ENCODE measurements at regions not wholly inside any gene's neighbourhood (a gene's known extent, or its start where the extent isn't known, plus 50 kb on each side); places are given as distances from the start of the nearest gene placed in this dataset.

DNA sequence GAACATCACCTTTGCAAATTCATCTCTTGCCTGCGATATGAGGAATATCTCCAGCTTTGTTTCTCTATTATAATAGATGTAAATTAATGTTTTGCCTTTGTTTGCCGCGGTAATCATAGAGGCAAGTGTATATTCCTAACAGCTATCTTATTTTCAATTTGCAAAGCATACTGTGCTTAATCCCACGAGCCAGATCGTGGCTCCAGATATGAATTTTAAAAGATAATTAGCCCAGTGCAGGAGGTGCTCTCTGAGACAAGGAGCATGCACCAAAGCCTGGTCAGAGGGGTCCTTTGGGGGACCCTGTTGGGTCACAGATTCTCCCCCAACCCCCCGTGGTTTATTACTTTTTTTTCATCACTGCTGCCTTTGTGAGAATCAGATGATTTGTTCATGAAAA lies 1087.5 kb downstream of the BCL11B start:
- H3K9me2 ChIP-seq (ENCODE audit: insufficient read depth, low read length) = no peaks in the 10 kb centered on the region
- TF ChIP-seq EZH2 (IDR thresholded peaks at IDR 0.05; ENCODE audit: borderline replicate concordance, insufficient read depth, low read length, poor library complexity, severe bottlenecking) (no peak), EP300 (conservative IDR thresholded peaks at IDR 0.05; ENCODE audit: poor library complexity, severe bottlenecking) (no peak), TAF1 (IDR thresholded peaks at IDR 0.05; ENCODE audit: low read depth) (no peak)
- TF ChIP-seq, protein P1, sequence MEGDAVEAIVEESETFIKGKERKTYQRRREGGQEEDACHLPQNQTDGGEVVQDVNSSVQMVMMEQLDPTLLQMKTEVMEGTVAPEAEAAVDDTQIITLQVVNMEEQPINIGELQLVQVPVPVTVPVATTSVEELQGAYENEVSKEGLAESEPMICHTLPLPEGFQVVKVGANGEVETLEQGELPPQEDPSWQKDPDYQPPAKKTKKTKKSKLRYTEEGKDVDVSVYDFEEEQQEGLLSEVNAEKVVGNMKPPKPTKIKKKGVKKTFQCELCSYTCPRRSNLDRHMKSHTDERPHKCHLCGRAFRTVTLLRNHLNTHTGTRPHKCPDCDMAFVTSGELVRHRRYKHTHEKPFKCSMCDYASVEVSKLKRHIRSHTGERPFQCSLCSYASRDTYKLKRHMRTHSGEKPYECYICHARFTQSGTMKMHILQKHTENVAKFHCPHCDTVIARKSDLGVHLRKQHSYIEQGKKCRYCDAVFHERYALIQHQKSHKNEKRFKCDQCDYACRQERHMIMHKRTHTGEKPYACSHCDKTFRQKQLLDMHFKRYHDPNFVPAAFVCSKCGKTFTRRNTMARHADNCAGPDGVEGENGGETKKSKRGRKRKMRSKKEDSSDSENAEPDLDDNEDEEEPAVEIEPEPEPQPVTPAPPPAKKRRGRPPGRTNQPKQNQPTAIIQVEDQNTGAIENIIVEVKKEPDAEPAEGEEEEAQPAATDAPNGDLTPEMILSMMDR (IDR thresholded peaks at IDR 0.05; ENCODE audit: poor library complexity, severe bottlenecking) = no peak
- no peak overlapping the region for H3K4me3 ChIP-seq (ENCODE audit: low read length)
- H3F3A ChIP-seq (ENCODE audit: insufficient read depth, low read length, poor library complexity, severe bottlenecking) = no peaks in the 10 kb centered on the region
- no peak overlapping the region for H3K4me2 ChIP-seq (ENCODE audit: low read length)
- H3K9me3 ChIP-seq (ENCODE audit: low read length) = no peaks in the 10 kb centered on the region
- H3K27me3 ChIP-seq (ENCODE audit: insufficient read depth, low read depth, low read length) = no peaks in the 10 kb centered on the region
- H3K36me3 ChIP-seq (ENCODE audit: insufficient read depth, low read length) = no peaks in the 10 kb centered on the region
- H3K79me2 ChIP-seq (replicated peaks; ENCODE audit: insufficient read depth, low read length) = no peaks in the 10 kb centered on the region
- H4K20me1 ChIP-seq (ENCODE audit: insufficient read depth) = no peaks in the 10 kb centered on the region
- H3K27ac ChIP-seq (ENCODE audit: low read length) = no peak overlapping the region
- H3K9ac ChIP-seq (ENCODE audit: low read length) = no peak overlapping the region
- H2AFZ ChIP-seq (ENCODE audit: low read depth, low read length) = no peak overlapping the region

DNA sequence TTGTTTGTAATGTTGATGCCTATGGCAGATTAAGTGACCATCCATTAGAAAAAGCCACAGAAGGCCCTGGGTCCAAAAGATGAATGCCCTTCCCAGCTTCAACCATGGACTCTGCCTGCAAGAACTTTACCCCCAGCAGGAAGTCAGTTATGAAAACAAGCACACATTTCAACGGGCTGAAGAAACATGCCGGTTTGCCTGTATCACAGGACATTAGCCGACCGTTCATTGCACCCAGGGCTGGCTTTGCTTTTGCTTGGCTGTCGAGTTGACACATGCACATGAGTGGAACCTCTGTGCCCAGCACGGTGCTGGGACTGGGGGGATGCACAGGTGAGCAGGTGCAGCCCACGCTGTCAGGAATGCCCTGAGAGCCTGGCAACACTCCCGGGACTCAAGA lies 1087.0 kb downstream of the BCL11B start:
- H3K9me2 ChIP-seq (ENCODE audit: insufficient read depth, low read length) = no peaks in the 10 kb centered on the region
- no peak overlapping the region for H3K4me3 ChIP-seq (ENCODE audit: low read length)
- H3K79me2 ChIP-seq (replicated peaks; ENCODE audit: insufficient read depth, low read length) = no peaks in the 10 kb centered on the region
- H2AFZ ChIP-seq (ENCODE audit: low read depth, low read length) = no peak overlapping the region
- no peaks in the 10 kb centered on the region for H3F3A ChIP-seq (ENCODE audit: insufficient read depth, low read length, poor library complexity, severe bottlenecking)
- no peak overlapping the region for H3K9ac ChIP-seq (ENCODE audit: low read length)
- H3K9me3 ChIP-seq (ENCODE audit: low read length) = no peaks in the 10 kb centered on the region
- H3K27ac ChIP-seq (ENCODE audit: low read length) = no peak overlapping the region
- no peak for TF ChIP-seq SMC3 (conservative IDR thresholded peaks at IDR 0.05; ENCODE audit: poor library complexity)
- TF ChIP-seq EP300 (conservative IDR thresholded peaks at IDR 0.05; ENCODE audit: poor library complexity, severe bottlenecking) = no peak
- TF ChIP-seq RAD21 (conservative IDR thresholded peaks at IDR 0.05) = no peak
- TF ChIP-seq, protein P1 (IDR thresholded peaks at IDR 0.05; ENCODE audit: poor library complexity, severe bottlenecking) = no peak
- no peaks in the 10 kb centered on the region for H3K27me3 ChIP-seq (ENCODE audit: insufficient read depth, low read depth, low read length)
- no peak overlapping the region for H3K4me2 ChIP-seq (ENCODE audit: low read length)
- no peaks in the 10 kb centered on the region for H3K36me3 ChIP-seq (ENCODE audit: insufficient read depth, low read length)
- no peaks in the 10 kb centered on the region for H4K20me1 ChIP-seq (ENCODE audit: insufficient read depth)

DNA sequence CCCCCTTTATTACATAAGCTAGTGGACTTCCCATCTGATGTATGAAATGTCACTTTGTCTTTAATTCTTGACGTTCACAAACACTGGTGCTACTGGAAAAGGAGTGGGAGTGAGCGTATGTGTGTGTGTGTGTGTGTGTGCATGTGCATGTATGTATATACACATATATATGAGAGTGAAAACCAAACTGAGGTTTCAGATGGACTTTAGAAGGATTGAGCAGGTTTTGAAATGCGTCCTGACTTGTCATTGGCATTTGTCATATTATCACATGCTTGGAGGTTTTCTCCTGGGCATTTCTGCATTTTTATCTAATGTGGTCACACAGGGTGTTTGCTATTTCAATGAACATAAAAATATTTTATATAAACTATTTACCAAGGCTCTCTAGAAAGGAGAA lies 1085.9 kb downstream of the BCL11B start:
- no peak overlapping the region for H3K4me2 ChIP-seq (ENCODE audit: low read length)
- H3K36me3 ChIP-seq (ENCODE audit: insufficient read depth, low read length) = no peaks in the 10 kb centered on the region
- H3K9ac ChIP-seq (ENCODE audit: low read length) = no peak overlapping the region
- H3K27ac ChIP-seq (ENCODE audit: low read length) = no peak overlapping the region
- no peak overlapping the region for H3K4me3 ChIP-seq (ENCODE audit: low read length)
- no peaks in the 10 kb centered on the region for H4K20me1 ChIP-seq (ENCODE audit: insufficient read depth)
- no peaks in the 10 kb centered on the region for H3K79me2 ChIP-seq (replicated peaks; ENCODE audit: insufficient read depth, low read length)
- no peaks in the 10 kb centered on the region for H3F3A ChIP-seq (ENCODE audit: insufficient read depth, low read length, poor library complexity, severe bottlenecking)
- no peak overlapping the region for H2AFZ ChIP-seq (ENCODE audit: low read depth, low read length)
- no peaks in the 10 kb centered on the region for H3K9me3 ChIP-seq (ENCODE audit: low read length)
- H3K27me3 ChIP-seq (ENCODE audit: insufficient read depth, low read depth, low read length) = no peaks in the 10 kb centered on the region
- TF ChIP-seq TAF1 (IDR thresholded peaks at IDR 0.05; ENCODE audit: low read depth) = no peak
- TF ChIP-seq RAD21 (conservative IDR thresholded peaks at IDR 0.05) = no peak
- H3K9me2 ChIP-seq (ENCODE audit: insufficient read depth, low read length) = no peaks in the 10 kb centered on the region

All from neural cell (in vitro differentiated cells).